Vagina (tissue), 2 donors: ENCODE measurements at regions not wholly inside any gene's neighbourhood (a gene's known extent, or its start where the extent isn't known, plus 50 kb on each side); places are given as distances from the start of the nearest gene placed in this dataset.

Experiments used
- DNase-seq, 2 donors: peaks; one replicate each; pipeline ENCODE4 v3.0.0-alpha.2; 2017; ENCODE audit errors: extremely low spot score in 2 of 2
- H3K27ac ChIP-seq: fragments of 200-600 bp; sonication (generic); one replicate; pipeline ENCODE4 v1.5.1; 2019
- H3K27me3 ChIP-seq: fragments of 200-600 bp; sonication (generic); one replicate; pipeline ENCODE4 v1.5.1; 2019
- H3K36me3 ChIP-seq, 2 donors: fragments of 200-600 bp; sonication (generic); one replicate each; pipeline ENCODE4 v1.5.1; 2017 to 2019
- H3K4me1 ChIP-seq: fragments of 200-600 bp; sonication (generic); one replicate; pipeline ENCODE4 v1.5.1; 2019
- H3K4me3 ChIP-seq, 2 donors: fragments of 200-600 bp; sonication (generic); 1 replicate in 1 of 2; 2 replicates in 1 of 2; pipeline ENCODE4 v1.5.1; 2016 to 2019
- H3K9me3 ChIP-seq: fragments of 200-600 bp; sonication (generic); one replicate; pipeline ENCODE4 v1.5.1; 2019
- CTCF ChIP-seq, 3 experiments: fragments of 450-650 bp in 2 of 3; fragments of 200-600 bp in 1 of 3; sonication (generic) in 1 of 3; IDR thresholded peaks; one replicate each; pipeline ENCODE4 v1.5.1; 2017 to 2019; ENCODE audit warnings: antibody characterized with exemption in 3 of 3, mild to moderate bottlenecking in 2 of 3, moderate library complexity in 2 of 3
- POLR2A ChIP-seq, 2 donors: fragments of 450-650 bp; IDR thresholded peaks; one replicate each; pipeline ENCODE4 v1.6.1; 2017; ENCODE audit warnings: antibody characterized with exemption in 2 of 2, mild to moderate bottlenecking in 2 of 2, moderate library complexity in 2 of 2
- POLR2AphosphoS5 ChIP-seq, 2 donors: sonication (generic); formaldehyde crosslinking; IDR thresholded peaks; one replicate each; pipeline ENCODE4 v1.9.0; 2017; ENCODE audit warnings: antibody characterized with exemption in 2 of 2, mild to moderate bottlenecking in 2 of 2, low read depth in 1 of 2; ENCODE audit not compliant: insufficient read depth in 1 of 2
- intact Hi-C: fragments of 100-400 bp; cut with DNase I; formaldehyde crosslinking; loops from one replicate; pipeline ENCODE4 v1.15.1; 2023

GRCh38 chr1:219761208-219761860, 148.4 kb upstream of the ZC3H11B start:
- DNase-seq, result no peak
- Histone ChIP-seq H3K27ac (no peak overlapping the region), H3K36me3 (no peaks in the 10 kb centered on the region), H3K27me3 (no peaks in the 10 kb centered on the region), H3K9me3 (no peaks in the 10 kb centered on the region), H3K4me3 (no peak overlapping the region), H3K4me1 (no peaks in the 10 kb centered on the region)
- intact Hi-C loops, result no loop called here
- TF ChIP-seq CTCF (IDR thresholded peaks at IDR 0.05) (no peak), POLR2AphosphoS5 (IDR thresholded peaks at IDR 0.05; ENCODE audit: insufficient read depth in 1 of 2, low read depth in 1 of 2) (no peak), POLR2A (IDR thresholded peaks at IDR 0.05) (no peak)

- H3K27ac ChIP-seq, result no peak overlapping the region
- no peaks in the 10 kb centered on the region for H3K9me3 ChIP-seq
- no peaks in the 10 kb centered on the region for H3K4me1 ChIP-seq
- H3K4me3 ChIP-seq, result no peak overlapping the region
- no peaks in the 10 kb centered on the region for H3K36me3 ChIP-seq
- DNase-seq, result no peak
- TF ChIP-seq CTCF (IDR thresholded peaks at IDR 0.05) (no peak), POLR2A (IDR thresholded peaks at IDR 0.05) (no peak), POLR2AphosphoS5 (IDR thresholded peaks at IDR 0.05; ENCODE audit: insufficient read depth in 1 of 2, low read depth in 1 of 2) (no peak)
- H3K27me3 ChIP-seq, result no peaks in the 10 kb centered on the region
- intact Hi-C loops, result no loop called here
Measured at GRCh38 chr1:219759095-219759494, 146.2 kb upstream of the ZC3H11B start.

GRCh38 chr1:219757890-219758289, 145.0 kb upstream of the ZC3H11B start:
- Histone ChIP-seq H3K27ac (no peak overlapping the region), H3K9me3 (no peaks in the 10 kb centered on the region), H3K4me3 (no peak overlapping the region), H3K36me3 (no peaks in the 10 kb centered on the region), H3K27me3 (no peaks in the 10 kb centered on the region), H3K4me1 (no peaks in the 10 kb centered on the region)
- no peak for DNase-seq
- intact Hi-C loops, result no loop called here
- no peak for TF ChIP-seq POLR2AphosphoS5 (IDR thresholded peaks at IDR 0.05; ENCODE audit: insufficient read depth in 1 of 2, low read depth in 1 of 2)
- TF ChIP-seq POLR2A (IDR thresholded peaks at IDR 0.05), result no peak
- TF ChIP-seq CTCF (IDR thresholded peaks at IDR 0.05), result no peak

- Histone ChIP-seq H3K27ac (no peak overlapping the region), H3K4me3 (no peak overlapping the region), H3K27me3 (no peaks in the 10 kb centered on the region), H3K4me1 (no peaks in the 10 kb centered on the region), H3K36me3 (no peaks in the 10 kb centered on the region), H3K9me3 (no peaks in the 10 kb centered on the region)
- intact Hi-C loops, result no loop called here
- TF ChIP-seq CTCF (IDR thresholded peaks at IDR 0.05), result no peak
- TF ChIP-seq POLR2AphosphoS5 (IDR thresholded peaks at IDR 0.05; ENCODE audit: insufficient read depth in 1 of 2, low read depth in 1 of 2), result no peak
- TF ChIP-seq POLR2A (IDR thresholded peaks at IDR 0.05), result no peak
- no peak for DNase-seq
Measured at GRCh38 chr1:219755234-219755633, 142.3 kb upstream of the ZC3H11B start.

- no peaks in the 10 kb centered on the region for H3K4me1 ChIP-seq
- no peaks in the 10 kb centered on the region for H3K9me3 ChIP-seq
- intact Hi-C loops, result no loop called here
- TF ChIP-seq CTCF (IDR thresholded peaks at IDR 0.05) (no peak), POLR2A (IDR thresholded peaks at IDR 0.05) (no peak)
- no peaks in the 10 kb centered on the region for H3K27me3 ChIP-seq
- H3K4me3 ChIP-seq, result no peak overlapping the region
- no peak for DNase-seq
- no peaks in the 10 kb centered on the region for H3K36me3 ChIP-seq
- no peak overlapping the region for H3K27ac ChIP-seq
Measured at GRCh38 chr1:219754767-219755166, 141.9 kb upstream of the ZC3H11B start.
